ENCODE measurements at regions not wholly inside any gene's neighbourhood (a gene's known extent, or its start where the extent isn't known, plus 50 kb on each side); places are given as distances from the start of the nearest gene placed in this dataset.
"Not testable (repeated sequence)": the region's sequence is repeated elsewhere in the genome, so short reads cannot be mapped to it uniquely, and the experiment has no call there.

DNA sequence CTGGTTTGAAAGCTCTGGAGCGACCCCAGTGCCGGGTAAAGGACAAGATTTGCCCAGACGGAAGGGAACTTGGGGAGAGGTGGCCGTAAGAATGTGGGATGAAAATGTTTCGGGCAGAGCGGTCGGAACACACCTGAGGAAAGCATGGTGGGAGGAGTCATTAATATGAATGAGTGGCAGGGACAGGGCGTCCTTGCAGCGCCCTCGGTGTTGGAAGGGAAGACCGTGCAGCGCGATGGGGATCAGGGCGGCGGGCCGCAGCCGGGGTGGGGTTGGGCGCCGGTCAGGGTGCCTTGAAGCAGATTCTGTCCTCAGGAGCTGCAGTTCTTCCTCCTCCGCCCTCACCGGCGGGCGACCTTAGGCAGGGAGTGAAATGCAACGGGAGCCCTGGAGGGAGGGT is 1548.1 kb downstream of the SPATA31A7 start:
- not testable (repeated sequence) for H3K27me3 Mint-ChIP-seq, H3K27ac Mint-ChIP-seq, H3K4me1 Mint-ChIP-seq, ATAC-seq, H3K4me3 Mint-ChIP-seq, H3K36me3 Mint-ChIP-seq, H3K9me3 Mint-ChIP-seq

DNA sequence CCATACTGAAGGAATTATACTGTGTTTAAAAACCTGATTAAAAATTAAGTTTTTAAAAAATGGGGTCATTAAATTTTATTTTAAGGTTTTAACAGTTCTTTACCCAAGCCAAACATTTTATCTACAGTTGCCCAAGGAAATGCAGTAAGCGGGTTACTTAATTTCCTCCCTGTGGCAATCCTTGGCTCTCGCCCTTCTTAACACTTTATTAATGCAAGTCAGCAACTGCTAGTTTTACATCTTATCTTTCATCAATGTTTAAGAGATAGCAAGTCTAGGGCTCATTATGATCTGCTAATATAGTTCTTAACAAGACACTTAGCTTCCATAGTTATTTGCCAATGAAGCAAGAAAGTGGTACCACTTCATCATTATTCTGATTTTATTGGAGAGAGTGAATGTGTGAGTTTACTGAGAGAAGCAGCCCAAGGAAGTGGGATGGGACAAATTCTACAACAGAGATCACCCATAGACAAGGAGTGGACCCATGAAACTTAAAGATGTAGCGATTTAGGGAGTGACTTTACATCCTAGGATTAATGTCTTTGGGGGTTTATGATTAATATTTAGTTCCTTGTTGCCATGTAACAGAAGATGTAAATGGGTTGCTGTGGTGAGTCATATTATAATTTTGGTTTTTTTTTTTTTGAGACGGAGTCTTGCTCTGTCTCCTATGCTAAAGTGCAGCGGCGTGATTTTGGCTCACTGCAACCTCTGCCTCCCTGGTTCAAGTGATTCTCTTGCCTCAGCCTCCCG is 1556.1 kb downstream of the SPATA31A7 start:
- not testable (repeated sequence) for H3K36me3 Mint-ChIP-seq, H3K4me3 Mint-ChIP-seq, H3K27me3 Mint-ChIP-seq, ATAC-seq, H3K4me1 Mint-ChIP-seq, H3K27ac Mint-ChIP-seq, H3K9me3 Mint-ChIP-seq

Measured in stimulated activated memory B cell treated with anti-CD40 and anti-IgM and Interleukin-4, amounts not matched to agents 10 μg/mL and 1 μg/mL and 100 μg/mL, for 72 hours (primary cell).